Osteoblast (primary cell): ENCODE measurements at regions not wholly inside any gene's neighbourhood (a gene's known extent, or its start where the extent isn't known, plus 50 kb on each side); places are given as distances from the start of the nearest gene placed in this dataset.
A peak's percentile ranks its signal among the peaks of the same experiment; 100 is the strongest.

ENCODE experiments used
- DNase-seq: peaks from one replicate; pipeline ENCODE4 v3.0.0; 2011; ENCODE audit warnings: low spot score, mixed read lengths; ENCODE audit not compliant: insufficient read length; ENCODE audit errors: missing footprints
- H2AFZ ChIP-seq: 2 replicates; pipeline ENCODE4 v1.6.0; 2011; ENCODE audit warnings: mild to moderate bottlenecking, low read length
- H3K27ac ChIP-seq: 2 replicates; pipeline ENCODE4 v1.5.1; 2011; ENCODE audit warnings: mild to moderate bottlenecking, low read depth, low read length, moderate library complexity
- H3K27me3 ChIP-seq: 2 replicates; pipeline ENCODE4 v1.6.0; 2012; ENCODE audit warnings: mild to moderate bottlenecking, control low read depth, inconsistent platforms, low read length, moderate library complexity; ENCODE audit not compliant: insufficient read depth
- H3K36me3 ChIP-seq: 2 replicates; pipeline ENCODE4 v1.5.1; 2011; ENCODE audit warnings: mild to moderate bottlenecking, low read length, control low read depth, moderate library complexity; ENCODE audit not compliant: insufficient read depth
- H3K4me1 ChIP-seq: 2 replicates; pipeline ENCODE4 v1.5.1; 2011; ENCODE audit warnings: mild to moderate bottlenecking, low read length, control low read depth, moderate library complexity; ENCODE audit not compliant: insufficient read depth
- H3K4me2 ChIP-seq: 2 replicates; pipeline ENCODE4 v1.6.0; 2011; ENCODE audit warnings: mild to moderate bottlenecking, low read length; ENCODE audit not compliant: insufficient read depth
- H3K4me3 ChIP-seq: fragments of 200-600 bp; sonication (generic); 3 replicates; pipeline ENCODE4 v1.5.1; 2012; ENCODE audit warnings: mild to moderate bottlenecking, low read length, inconsistent platforms; ENCODE audit not compliant: insufficient read depth
- H3K79me2 ChIP-seq: 2 replicates; pipeline ENCODE4 v1.6.0; 2012; ENCODE audit warnings: mild to moderate bottlenecking, low read length, control low read depth, inconsistent platforms; ENCODE audit not compliant: insufficient read depth
- H3K9me3 ChIP-seq: 2 replicates; pipeline ENCODE4 v1.5.1; 2011; ENCODE audit warnings: low read depth, low read length, control low read depth
- H4K20me1 ChIP-seq: 2 replicates; pipeline ENCODE4 v1.6.0; 2012; ENCODE audit warnings: mild to moderate bottlenecking, low read length, control low read depth; ENCODE audit not compliant: insufficient read depth
- CTCF ChIP-seq: IDR thresholded peaks from 2 replicates; pipeline ENCODE4 v1.5.1; 2011; ENCODE audit warnings: mild to moderate bottlenecking, low read depth, low read length, moderate library complexity; ENCODE audit errors: extremely low read depth

GRCh38 chr2:107215401-107216350 is 329.7 kb upstream of the ST6GAL2 start:
- DNase-seq, result no peak
- no peak overlapping the region for H3K27ac ChIP-seq
- H3K36me3 ChIP-seq, result no peaks in the 10 kb centered on the region
- no peak overlapping the region for H3K4me3 ChIP-seq
- H3K4me1 ChIP-seq, result no peaks in the 10 kb centered on the region
- H3K27me3 ChIP-seq, result no peaks in the 10 kb centered on the region
- no peaks in the 10 kb centered on the region for H3K79me2 ChIP-seq
- no peak overlapping the region for H2AFZ ChIP-seq
- no peak overlapping the region for H3K4me2 ChIP-seq
- H3K9me3 ChIP-seq, result no peaks in the 10 kb centered on the region
- no peak for TF ChIP-seq CTCF
- H4K20me1 ChIP-seq, result no peaks in the 10 kb centered on the region

- Histone ChIP-seq H3K27me3 (no peaks in the 10 kb centered on the region), H3K36me3 (no peaks in the 10 kb centered on the region), H4K20me1 (no peaks in the 10 kb centered on the region), H3K4me2 (no peak overlapping the region), H3K4me1 (no peaks in the 10 kb centered on the region), H3K4me3 (no peak overlapping the region), H3K27ac (no peak overlapping the region), H3K9me3 (no peaks in the 10 kb centered on the region), H2AFZ (no peak overlapping the region), H3K79me2 (no peaks in the 10 kb centered on the region)
- TF ChIP-seq CTCF, result no peak
- no peak for DNase-seq
These were observed 332.2 kb upstream of the ST6GAL2 start for GRCh38 chr2:107218208-107218607.

- H4K20me1 ChIP-seq, result no peaks in the 10 kb centered on the region
- TF ChIP-seq CTCF, result no peak
- H3K4me2 ChIP-seq, result no peak overlapping the region
- no peaks in the 10 kb centered on the region for H3K79me2 ChIP-seq
- no peaks in the 10 kb centered on the region for H3K9me3 ChIP-seq
- H3K4me1 ChIP-seq, result no peaks in the 10 kb centered on the region
- no peaks in the 10 kb centered on the region for H3K27me3 ChIP-seq
- no peak overlapping the region for H2AFZ ChIP-seq
- no peak overlapping the region for H3K27ac ChIP-seq
- DNase-seq, result peak; percentile 19
- no peak overlapping the region for H3K4me3 ChIP-seq
- H3K36me3 ChIP-seq, result no peaks in the 10 kb centered on the region
These were observed 336.5 kb upstream of the ST6GAL2 start for GRCh38 chr2:107222466-107222865.

GRCh38 chr2:107235491-107236254 is 349.7 kb upstream of the ST6GAL2 start:
- no peak for DNase-seq
- no peaks in the 10 kb centered on the region for H3K36me3 ChIP-seq

More at GRCh38 chr2:107235491-107236254, 349.7 kb upstream of the ST6GAL2 start:
- no peak overlapping the region for H3K27ac ChIP-seq
- no peak overlapping the region for H3K4me2 ChIP-seq
- H3K79me2 ChIP-seq, result no peaks in the 10 kb centered on the region
- H2AFZ ChIP-seq, result no peak overlapping the region
- H4K20me1 ChIP-seq, result no peaks in the 10 kb centered on the region
- TF ChIP-seq CTCF, result no peak
- H3K4me3 ChIP-seq, result no peak overlapping the region
- H3K27me3 ChIP-seq, result no peaks in the 10 kb centered on the region
- no peaks in the 10 kb centered on the region for H3K9me3 ChIP-seq
- H3K4me1 ChIP-seq, result no peaks in the 10 kb centered on the region
